ENCODE measurements at regions not wholly inside any gene's neighbourhood (a gene's known extent, or its start where the extent isn't known, plus 50 kb on each side); places are given as distances from the start of the nearest gene placed in this dataset.

DNA sequence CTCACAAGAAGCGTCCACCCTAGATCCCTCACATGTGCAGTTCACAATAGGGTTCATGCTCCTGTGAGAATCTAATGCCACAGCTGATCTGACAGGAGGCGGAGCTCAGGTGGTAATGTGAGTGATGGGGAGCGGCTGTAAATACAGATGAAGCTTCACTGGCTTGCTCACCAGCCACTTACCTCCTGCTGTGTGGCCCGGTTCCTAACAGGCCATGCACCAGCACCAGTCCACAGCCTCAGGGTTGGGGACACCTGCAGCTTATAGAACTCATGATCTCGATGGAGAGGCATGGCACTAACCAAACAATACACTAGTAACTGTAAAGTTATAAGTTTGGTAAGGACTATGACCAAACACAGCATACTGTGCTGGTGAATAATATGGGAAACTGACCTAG is 368.0 kb upstream of the CDH5 start:
- Histone ChIP-seq H3K4me3 (ENCODE audit: extremely low read depth in 1 of 4, insufficient read depth in 2 of 4, low read depth in 3 of 4, low read length in 4 of 4) (no peak overlapping the region), H4K8ac (ENCODE audit: extremely low read depth, insufficient read depth, low read length) (no peak overlapping the region), H3K4ac (replicated peaks; ENCODE audit: insufficient read length, low read depth, low read length) (no peak overlapping the region), H2BK12ac (ENCODE audit: low read depth, low read length) (no peak overlapping the region), H2BK15ac (ENCODE audit: low read length) (no peak overlapping the region), H3K79me2 (ENCODE audit: control insufficient read depth in 1 of 2, insufficient read depth in 2 of 2, low read length in 2 of 2) (no peaks in the 10 kb centered on the region), H2AK5ac (ENCODE audit: low read depth, low read length) (no peak overlapping the region), H3K23me2 (ENCODE audit: low read depth, low read length) (no peaks in the 10 kb centered on the region), H2BK5ac (ENCODE audit: low read depth, low read length) (no peak overlapping the region), H3K14ac (ENCODE audit: insufficient read length) (no peak overlapping the region), H3K18ac (ENCODE audit: extremely low read depth, low read length) (no peak overlapping the region), H3K27me3 (replicated peaks in 1 of 4; ENCODE audit: control insufficient read depth in 3 of 4, extremely low read depth in 1 of 4, insufficient read depth in 3 of 4, low read length in 3 of 4) (no peaks in the 10 kb centered on the region), H3K79me1 (ENCODE audit: low read depth, low read length) (no peaks in the 10 kb centered on the region), H2AFZ (ENCODE audit: low read length) (no peak overlapping the region), H3K9ac (replicated peaks in 1 of 4; ENCODE audit: extremely low read depth in 1 of 4, low read depth in 3 of 4, low read length in 3 of 4) (no peak overlapping the region), H2BK120ac (replicated peaks; ENCODE audit: low read depth, low read length) (no peak overlapping the region), H3K4me1 (replicated peaks in 1 of 4; ENCODE audit: control insufficient read depth in 3 of 4, insufficient read depth in 4 of 4, low read length in 3 of 4) (no peaks in the 10 kb centered on the region), H4K20me1 (replicated peaks in 1 of 2; ENCODE audit: control insufficient read depth in 1 of 2, insufficient read depth in 2 of 2, low read length in 2 of 2) (no peaks in the 10 kb centered on the region), H3K9me3 (ENCODE audit: insufficient read depth in 2 of 2, low read depth in 1 of 2, low read length in 1 of 2) (0 out of 4 replicates have a peak, but pooled peaks cover 0 to 3% of the 10 kb centered on the region in 2 experiments), H2BK20ac (ENCODE audit: low read length) (no peak overlapping the region), H3K4me2 (ENCODE audit: insufficient read depth in 1 of 2, low read depth in 2 of 2, low read length in 2 of 2) (no peak overlapping the region), H3K56ac (replicated peaks; ENCODE audit: insufficient read length, low read depth, low read length) (no peak overlapping the region), H3K27ac (ENCODE audit: low read depth, low read length) (no peak overlapping the region), H3K36me3 (ENCODE audit: control insufficient read depth in 2 of 4, insufficient read depth in 4 of 4, low read length in 3 of 4) (no peaks in the 10 kb centered on the region), H3K23ac (ENCODE audit: insufficient read length) (no peak overlapping the region), H4K91ac (replicated peaks; ENCODE audit: insufficient read length, low read length) (no peak overlapping the region), H4K5ac (ENCODE audit: insufficient read length, low read depth, low read length) (no peak overlapping the region)
- POLR2A ChIA-PET (ENCODE audit: partially characterized antibody), result no interaction called here
- no peak for DNase-seq (ENCODE audit: low read depth in 1 of 2, low spot score in 2 of 2)
- WGBS, 2 experiments (ENCODE audit: extremely low coverage in 1 of 2, insufficient coverage in 1 of 2, insufficient read length in 1 of 2, insufficient replicate concordance in 2 of 2, low coverage in 1 of 2, low lambda C conversion rate in 2 of 2, missing lambda C conversion rate in 1 of 2), result 94% methylated on average over 5 of the region's 5 CpGs; no CpG with 5 or more reads in 1 of the 2 experiments
- CTCF ChIA-PET (ENCODE audit: partially characterized antibody), result interaction anchor here (0.6 kb wide), 1 partner anchor 36 kb away, joined by 3 read pairs; no protein-coding TSS in a partner anchor
- FAIRE-seq, result no peak
- TF ChIP-seq BACH1 (IDR thresholded peaks at IDR 0.05; ENCODE audit: low read length) (no peak), BRCA1 (IDR thresholded peaks at IDR 0.05; ENCODE audit: low read depth, low read length) (no peak), CHD1 (IDR thresholded peaks at IDR 0.05; ENCODE audit: low read depth, low read length) (no peak), CBX8 (IDR thresholded peaks at IDR 0.05; ENCODE audit: borderline replicate concordance, low read depth, low read length) (no peak), TEAD4 (IDR thresholded peaks at IDR 0.05; ENCODE audit: low read depth, low read length) (no peak), POLR2AphosphoS5 (IDR thresholded peaks at IDR 0.05; ENCODE audit: low read depth, low read length) (no peak), NRF1 (IDR thresholded peaks at IDR 0.05; ENCODE audit: low read depth, low read length) (no peak), PHF8 (conservative IDR thresholded peaks at IDR 0.05; ENCODE audit: low read depth, low read length) (no peak), SAP30 (IDR thresholded peaks at IDR 0.05; ENCODE audit: insufficient read depth, insufficient replicate concordance, low read length) (no peak), ZNF274 (IDR thresholded peaks at IDR 0.05; ENCODE audit: borderline replicate concordance, extremely low read depth, low read length) (no peak), YY1 (IDR thresholded peaks at IDR 0.05; ENCODE audit: low read depth, low read length) (no peak), MAFK (IDR thresholded peaks at IDR 0.05; ENCODE audit: low read depth, low read length) (no peak), SRF (IDR thresholded peaks at IDR 0.05; ENCODE audit: low read depth, low read length) (no peak), RXRA (IDR thresholded peaks at IDR 0.05; ENCODE audit: insufficient read depth, low read depth, low read length) (no peak), TCF12 (IDR thresholded peaks at IDR 0.05; ENCODE audit: low read depth, low read length) (no peak)
- TF ChIP-seq, protein P1, sequence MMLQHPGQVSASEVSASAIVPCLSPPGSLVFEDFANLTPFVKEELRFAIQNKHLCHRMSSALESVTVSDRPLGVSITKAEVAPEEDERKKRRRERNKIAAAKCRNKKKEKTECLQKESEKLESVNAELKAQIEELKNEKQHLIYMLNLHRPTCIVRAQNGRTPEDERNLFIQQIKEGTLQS (IDR thresholded peaks at IDR 0.05; ENCODE audit: insufficient read depth, low read depth, low read length), result no peak

Measured in H1 (cell line).